ENCODE measurements at regions not wholly inside any gene's neighbourhood (a gene's known extent, or its start where the extent isn't known, plus 50 kb on each side); places are given as distances from the start of the nearest gene placed in this dataset.

DNA sequence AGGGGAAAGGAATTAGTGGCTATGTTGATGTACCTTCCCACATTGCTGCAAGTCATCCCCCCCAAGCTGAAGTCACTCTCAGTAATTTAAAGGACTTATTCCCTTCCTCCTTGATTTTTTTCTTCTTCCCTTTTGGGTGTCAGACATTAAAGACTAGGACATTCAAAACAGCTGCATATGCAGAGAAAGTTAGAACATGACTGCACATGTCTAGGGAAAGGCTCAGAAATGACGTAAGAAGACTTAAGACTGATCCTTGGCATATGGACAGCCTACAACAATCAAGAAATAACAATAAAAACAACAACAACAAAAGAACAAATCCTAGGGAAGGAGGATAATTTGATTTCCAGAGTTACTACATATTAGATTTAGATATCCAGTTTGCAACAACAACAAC is 997.5 kb downstream of the TLE4 start:
- Histone ChIP-seq H3K36me3 (ENCODE audit: low read depth) (no peaks in the 10 kb centered on the region), H3K4me1 (ENCODE audit: low read depth) (no peaks in the 10 kb centered on the region), H3K9me3 (peaks cover 21% of the 10 kb centered on the region), H3K4me3 (no peak overlapping the region)
- TF ChIP-seq, protein P1, sequence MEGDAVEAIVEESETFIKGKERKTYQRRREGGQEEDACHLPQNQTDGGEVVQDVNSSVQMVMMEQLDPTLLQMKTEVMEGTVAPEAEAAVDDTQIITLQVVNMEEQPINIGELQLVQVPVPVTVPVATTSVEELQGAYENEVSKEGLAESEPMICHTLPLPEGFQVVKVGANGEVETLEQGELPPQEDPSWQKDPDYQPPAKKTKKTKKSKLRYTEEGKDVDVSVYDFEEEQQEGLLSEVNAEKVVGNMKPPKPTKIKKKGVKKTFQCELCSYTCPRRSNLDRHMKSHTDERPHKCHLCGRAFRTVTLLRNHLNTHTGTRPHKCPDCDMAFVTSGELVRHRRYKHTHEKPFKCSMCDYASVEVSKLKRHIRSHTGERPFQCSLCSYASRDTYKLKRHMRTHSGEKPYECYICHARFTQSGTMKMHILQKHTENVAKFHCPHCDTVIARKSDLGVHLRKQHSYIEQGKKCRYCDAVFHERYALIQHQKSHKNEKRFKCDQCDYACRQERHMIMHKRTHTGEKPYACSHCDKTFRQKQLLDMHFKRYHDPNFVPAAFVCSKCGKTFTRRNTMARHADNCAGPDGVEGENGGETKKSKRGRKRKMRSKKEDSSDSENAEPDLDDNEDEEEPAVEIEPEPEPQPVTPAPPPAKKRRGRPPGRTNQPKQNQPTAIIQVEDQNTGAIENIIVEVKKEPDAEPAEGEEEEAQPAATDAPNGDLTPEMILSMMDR (IDR thresholded peaks at IDR 0.05): no peak
- intact Hi-C loops (cut with DNase I, micrococcal nuclease): no loop called here
- ATAC-seq: no peak
- DNase-seq: no peak

DNA sequence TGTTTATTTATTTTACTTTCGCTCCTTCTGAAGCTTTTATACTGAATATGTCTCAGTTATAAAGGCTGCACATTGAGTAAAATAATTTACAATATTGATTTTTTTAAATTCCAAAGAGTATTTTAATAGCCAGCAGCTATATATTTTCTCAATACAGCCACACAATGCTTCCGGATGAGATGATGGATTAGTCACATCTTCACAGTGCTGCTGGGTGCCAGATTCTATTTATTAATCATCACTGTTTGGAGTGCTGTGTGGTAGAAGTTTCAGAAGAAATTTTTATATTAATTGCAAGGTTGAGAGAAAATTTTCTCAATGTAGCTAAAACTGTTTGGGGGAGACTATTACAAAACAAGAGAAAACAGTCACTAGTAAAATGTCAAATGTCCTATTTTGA is 989.8 kb downstream of the TLE4 start:
- peaks cover 4% of the 10 kb centered on the region for H3K9me3 ChIP-seq
- no peaks in the 10 kb centered on the region for H3K36me3 ChIP-seq (ENCODE audit: low read depth)
- ATAC-seq (no peak), DNase-seq (no peak)
- no peaks in the 10 kb centered on the region for H3K4me1 ChIP-seq (ENCODE audit: low read depth)
- TF ChIP-seq, protein P1 (IDR thresholded peaks at IDR 0.05): no peak
- intact Hi-C loops (cut with DNase I, micrococcal nuclease): no loop called here
- no peak overlapping the region for H3K4me3 ChIP-seq

DNA sequence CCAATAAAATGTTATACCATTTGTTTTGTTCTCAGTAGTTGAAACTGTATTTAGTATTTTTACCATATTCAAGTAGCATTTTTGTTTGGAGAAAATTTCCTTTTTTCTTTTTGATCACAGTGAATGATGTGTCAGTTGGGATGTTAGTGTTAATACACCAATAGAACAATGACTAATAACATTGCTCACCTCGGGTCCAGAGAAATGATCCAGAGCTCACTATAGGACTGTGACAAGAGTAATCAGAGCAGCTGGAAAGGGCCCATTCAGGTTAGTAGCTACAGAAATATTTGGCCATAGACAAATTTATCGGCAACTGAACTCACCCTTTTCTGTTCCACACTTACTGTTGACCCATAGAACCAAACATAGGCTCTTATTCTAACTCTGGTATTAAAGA is 989.2 kb downstream of the TLE4 start:
- intact Hi-C loops (cut with DNase I, micrococcal nuclease): no loop called here
- DNase-seq (no peak), ATAC-seq (no peak)

DNA sequence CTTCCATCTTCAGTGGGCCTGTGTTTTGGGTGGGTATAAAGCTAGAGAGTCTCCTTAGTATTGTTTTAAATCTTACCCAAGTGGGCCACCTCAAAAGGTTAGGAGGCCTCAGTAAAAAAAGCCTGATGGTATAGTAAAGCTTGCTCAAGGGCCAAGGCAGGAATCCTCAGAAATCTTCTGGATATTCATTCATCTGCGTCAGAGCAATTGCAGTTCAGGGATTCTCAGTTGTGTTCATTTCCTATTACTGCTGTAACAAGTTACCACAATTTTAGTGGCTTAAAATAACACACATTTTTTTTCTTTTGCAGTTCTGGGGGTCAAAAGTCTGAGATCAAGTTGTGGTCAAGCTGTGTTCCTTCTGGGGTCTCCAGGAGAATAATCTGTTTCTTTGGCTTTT is 985.5 kb downstream of the TLE4 start:
- DNase-seq (no peak), ATAC-seq (no peak)
- no peaks in the 10 kb centered on the region for H3K9me3 ChIP-seq
- TF ChIP-seq, protein P1 (IDR thresholded peaks at IDR 0.05): no peak
- no peaks in the 10 kb centered on the region for H3K4me1 ChIP-seq (ENCODE audit: low read depth)
- H3K36me3 ChIP-seq (ENCODE audit: low read depth): no peaks in the 10 kb centered on the region
- H3K4me3 ChIP-seq: no peak overlapping the region
- intact Hi-C loops (cut with DNase I, micrococcal nuclease): no loop called here

More for the DNA sequence above, 989.2 kb downstream of the TLE4 start:
- H3K4me3 ChIP-seq: no peak overlapping the region
- H3K9me3 ChIP-seq: peaks cover 4% of the 10 kb centered on the region
- H3K36me3 ChIP-seq (ENCODE audit: low read depth): no peaks in the 10 kb centered on the region
- no peaks in the 10 kb centered on the region for H3K4me1 ChIP-seq (ENCODE audit: low read depth)
- TF ChIP-seq, protein P1 (IDR thresholded peaks at IDR 0.05): no peak

DNA sequence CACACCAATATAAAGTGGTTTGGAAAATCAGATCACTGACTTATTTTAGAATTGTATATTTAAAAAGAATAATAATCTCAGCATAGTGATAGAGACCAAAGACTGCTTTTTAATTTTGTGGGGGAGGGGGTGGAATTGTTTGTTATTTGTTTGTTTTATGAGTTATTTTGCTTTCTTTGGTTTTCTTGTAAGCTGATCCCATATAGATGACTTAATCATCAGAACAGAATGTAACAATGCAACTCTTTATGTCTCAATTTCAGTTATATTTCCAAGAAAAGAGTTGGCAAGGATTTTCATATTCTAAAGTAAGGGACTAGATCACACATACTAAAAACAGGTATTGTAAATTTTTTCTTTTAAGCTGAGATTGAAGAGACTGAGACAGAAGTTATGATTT is 984.9 kb downstream of the TLE4 start:
- H3K9me3 ChIP-seq: no peaks in the 10 kb centered on the region
- no peak overlapping the region for H3K4me3 ChIP-seq
- intact Hi-C loops (cut with DNase I, micrococcal nuclease): no loop called here
- no peak for ATAC-seq
- H3K4me1 ChIP-seq (ENCODE audit: low read depth): no peaks in the 10 kb centered on the region
- TF ChIP-seq, protein P1 (IDR thresholded peaks at IDR 0.05): no peak
- no peaks in the 10 kb centered on the region for H3K36me3 ChIP-seq (ENCODE audit: low read depth)
- no peak for DNase-seq

DNA sequence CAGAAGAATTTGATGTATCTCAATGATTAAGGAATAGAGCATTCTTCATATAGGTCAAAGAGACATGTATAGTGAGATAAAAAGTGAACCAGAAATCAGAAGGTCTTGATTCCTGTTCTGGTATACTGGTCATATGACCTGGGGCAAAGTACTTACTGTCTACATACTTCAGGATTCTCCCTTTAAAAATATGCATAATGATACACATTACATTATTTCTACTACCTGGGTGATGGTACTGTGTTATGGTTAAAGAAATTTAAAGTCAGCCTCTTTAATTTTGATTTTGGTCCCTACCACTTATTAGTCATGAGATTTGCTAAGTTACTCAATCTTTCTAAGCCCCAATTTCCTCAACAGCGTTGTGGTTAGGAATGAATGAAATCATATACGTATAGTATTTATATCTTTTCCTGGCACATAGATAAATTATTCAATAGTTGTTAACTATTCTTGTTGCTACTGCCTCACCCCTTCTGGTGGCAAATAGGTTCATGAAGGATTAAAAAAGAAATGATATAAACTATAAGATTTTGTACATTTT is 984.1 kb downstream of the TLE4 start:
- no peaks in the 10 kb centered on the region for H3K36me3 ChIP-seq (ENCODE audit: low read depth)
- intact Hi-C loops (cut with DNase I, micrococcal nuclease): no loop called here
- DNase-seq: no peak
- no peaks in the 10 kb centered on the region for H3K9me3 ChIP-seq
- H3K4me1 ChIP-seq (ENCODE audit: low read depth): no peaks in the 10 kb centered on the region
- no peak overlapping the region for H3K4me3 ChIP-seq
- TF ChIP-seq, protein P1 (IDR thresholded peaks at IDR 0.05): no peak
- no peak for ATAC-seq
